GM12892 (cell line): ENCODE measurements at regions not wholly inside any gene's neighbourhood (a gene's known extent, or its start where the extent isn't known, plus 50 kb on each side); places are given as distances from the start of the nearest gene placed in this dataset.

Source experiments
- POLR2A ChIP-seq: IDR thresholded peaks from 2 replicates; pipeline ENCODE4 v1.6.1; 2011; ENCODE audit warnings: low read depth, low read length, control low read depth
- TAF1 ChIP-seq: IDR thresholded peaks from 2 replicates; pipeline ENCODE4 v1.6.1; 2011; ENCODE audit warnings: low read depth, mild to moderate bottlenecking, control low read depth, low read length, borderline replicate concordance

DNA sequence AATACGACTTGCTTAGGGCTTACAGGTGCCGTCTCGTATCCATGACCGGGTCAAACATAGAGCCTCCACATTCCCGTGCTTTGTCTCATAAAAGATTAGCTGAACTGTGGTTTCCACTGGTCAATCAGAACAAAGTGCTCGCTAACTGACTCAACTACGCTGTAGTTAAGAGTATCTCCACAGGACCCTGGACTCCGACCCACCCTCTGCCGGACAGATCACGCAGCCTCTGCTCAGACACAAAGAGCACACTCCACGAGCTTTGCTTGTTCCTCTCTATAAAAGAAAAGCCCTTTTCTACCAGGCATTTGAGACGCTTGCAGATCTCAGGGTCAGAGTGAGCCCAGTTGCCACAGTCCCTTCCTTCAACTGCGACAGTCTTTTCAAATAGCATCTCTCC, 298.7 kb upstream of the CDH4 start:
- no peak for TF ChIP-seq TAF1
- no peak for TF ChIP-seq POLR2A
